Nephron (organoid): ENCODE measurements at regions not wholly inside any gene's neighbourhood (a gene's known extent, or its start where the extent isn't known, plus 50 kb on each side); places are given as distances from the start of the nearest gene placed in this dataset.
A peak's percentile ranks its signal among the peaks of the same experiment; 100 is the strongest.
"Not testable (repeated sequence)": the region's sequence is repeated elsewhere in the genome, so short reads cannot be mapped to it uniquely, and the experiment has no call there.

ENCODE experiments used
- H3K27ac Mint-ChIP-seq, 3 experiments: 2 replicates each; pipeline ENCODE4 v1.8.0; 2020; ENCODE audit warnings: mixed read lengths in 3 of 3, mild to moderate bottlenecking in 2 of 3, moderate library complexity in 1 of 3
- H3K27me3 Mint-ChIP-seq: 2 replicates; pipeline ENCODE4 v1.8.0; 2021; ENCODE audit warnings: low read depth, mild to moderate bottlenecking, moderate library complexity, mixed read lengths
- H3K36me3 Mint-ChIP-seq: 2 replicates; pipeline ENCODE4 v1.8.0; 2020; ENCODE audit warnings: low read depth, mixed read lengths
- H3K4me1 Mint-ChIP-seq: 2 replicates; pipeline ENCODE4 v1.8.0; 2020; ENCODE audit warnings: mixed read lengths
- H3K4me3 Mint-ChIP-seq, 3 experiments: 2 replicates each; pipeline ENCODE4 v1.8.0; 2020; ENCODE audit warnings: mild to moderate bottlenecking in 3 of 3, mixed read lengths in 3 of 3, moderate library complexity in 2 of 3
- H3K9me3 Mint-ChIP-seq: 2 replicates; pipeline ENCODE4 v1.8.0; 2020; ENCODE audit warnings: mixed read lengths
- CTCF ChIP-seq, 3 experiments: fragments of 200-600 bp; sonication (generic); IDR thresholded peaks; one replicate each; pipeline ENCODE4 v1.5.0; 2021; ENCODE audit warnings: antibody characterized with exemption in 3 of 3; ENCODE audit not compliant: unreplicated experiment in 3 of 3

- Mint-ChIP-seq H3K9me3 (no peaks in the 10 kb centered on the region), H3K27ac (peak overlapping the region in 1 of 3 experiments; percentile 4), H3K27me3 (no peaks in the 10 kb centered on the region), H3K4me1 (no peaks in the 10 kb centered on the region), H3K4me3 (no peak overlapping the region), H3K36me3 (no peaks in the 10 kb centered on the region)
- no peak for TF ChIP-seq CTCF (IDR thresholded peaks at IDR 0.05; ENCODE audit: unreplicated experiment in 3 of 3)
Observed at GRCh38 chr2:52622266-52622665, 1145.3 kb upstream of the CHAC2 start.

DNA sequence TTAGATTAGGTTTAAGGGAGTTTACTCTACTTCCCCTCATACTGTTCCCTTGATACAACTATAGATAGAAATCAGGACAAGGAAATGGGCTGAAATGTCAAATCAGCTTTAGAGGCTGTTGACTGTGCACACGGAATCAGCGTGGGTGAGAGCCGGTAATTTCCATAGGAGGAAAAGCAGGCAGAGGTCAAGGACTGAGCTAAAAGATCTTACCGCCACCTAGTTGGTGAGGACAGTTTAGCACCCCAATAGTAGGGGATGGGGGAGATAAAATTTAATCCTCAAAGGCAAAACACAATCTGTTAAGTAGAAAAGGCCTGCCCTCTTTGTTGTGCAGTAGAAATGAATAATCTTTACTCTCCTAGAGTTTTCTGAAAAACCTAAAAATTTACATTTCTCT, 1154.5 kb upstream of the CHAC2 start:
- TF ChIP-seq CTCF (IDR thresholded peaks at IDR 0.05; ENCODE audit: unreplicated experiment in 3 of 3) = peak in 1 of 3 experiments; percentile 10
- Mint-ChIP-seq H3K27me3 (no peaks in the 10 kb centered on the region), H3K27ac (no peak overlapping the region), H3K4me1 (no peaks in the 10 kb centered on the region), H3K9me3 (no peaks in the 10 kb centered on the region), H3K36me3 (no peaks in the 10 kb centered on the region), H3K4me3 (no peak overlapping the region)

- no peaks in the 10 kb centered on the region for H3K36me3 Mint-ChIP-seq
- no peak for TF ChIP-seq CTCF (IDR thresholded peaks at IDR 0.05; ENCODE audit: unreplicated experiment in 3 of 3)
- no peak overlapping the region for H3K27ac Mint-ChIP-seq
Observed at GRCh38 chr2:52611759-52612158, 1155.8 kb upstream of the CHAC2 start.

DNA sequence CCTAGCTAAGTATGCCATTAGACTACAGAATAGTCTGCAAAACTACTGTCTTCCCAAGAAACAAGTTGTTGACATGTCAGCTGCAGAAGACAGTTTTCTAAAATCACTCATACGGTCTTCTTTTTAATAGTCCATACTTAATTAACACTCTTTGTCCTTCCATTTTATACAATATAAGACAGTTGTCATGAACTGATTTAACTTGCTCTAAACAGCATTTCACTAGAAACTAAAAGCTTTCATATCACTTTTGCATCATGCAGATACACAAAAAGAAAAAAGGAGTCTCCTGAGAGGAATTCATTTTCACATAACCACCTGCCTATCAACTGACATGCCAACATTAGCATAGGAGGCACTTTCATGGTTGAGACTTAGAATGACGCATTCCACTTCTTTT, 1159.6 kb upstream of the CHAC2 start:
- Mint-ChIP-seq H3K4me1 (no peaks in the 10 kb centered on the region), H3K9me3 (peaks cover 5% of the 10 kb centered on the region), H3K27ac (no peak overlapping the region), H3K4me3 (no peak overlapping the region), H3K36me3 (no peaks in the 10 kb centered on the region), H3K27me3 (no peaks in the 10 kb centered on the region)
- no peak for TF ChIP-seq CTCF (IDR thresholded peaks at IDR 0.05; ENCODE audit: unreplicated experiment in 3 of 3)

More at GRCh38 chr2:52611759-52612158, 1155.8 kb upstream of the CHAC2 start:
- Mint-ChIP-seq H3K9me3 (no peaks in the 10 kb centered on the region), H3K4me1 (no peaks in the 10 kb centered on the region), H3K27me3 (no peaks in the 10 kb centered on the region), H3K4me3 (no peak overlapping the region)

- TF ChIP-seq CTCF (IDR thresholded peaks at IDR 0.05; ENCODE audit: unreplicated experiment in 3 of 3) = no peak
Observed at GRCh38 chr2:52597346-52597745, 1170.3 kb upstream of the CHAC2 start.

DNA sequence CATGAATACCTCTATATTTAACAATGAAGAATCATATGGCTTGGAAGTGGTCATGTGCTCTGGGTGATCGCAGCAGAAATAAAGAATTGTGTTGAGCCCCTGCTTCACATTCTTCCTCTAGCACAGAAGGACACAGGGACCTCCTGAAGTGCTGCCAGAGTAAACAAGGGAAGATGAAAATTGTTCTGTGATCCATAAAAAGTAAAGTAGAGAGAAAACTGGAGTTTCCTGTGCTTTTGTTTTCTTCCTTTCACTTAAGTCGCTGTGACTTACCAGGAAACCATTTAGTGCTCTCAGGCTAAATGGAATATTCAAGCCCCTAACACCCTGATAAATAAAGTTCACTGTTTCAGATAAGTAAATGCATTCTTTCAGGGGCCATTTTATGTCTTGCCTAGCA, 1173.6 kb upstream of the CHAC2 start:
- no peaks in the 10 kb centered on the region for H3K36me3 Mint-ChIP-seq
- H3K9me3 Mint-ChIP-seq = peaks cover 24% of the 10 kb centered on the region
- H3K4me1 Mint-ChIP-seq = peaks cover 14% of the 10 kb centered on the region
- H3K27me3 Mint-ChIP-seq = no peaks in the 10 kb centered on the region
- peak overlapping the region; percentile 76 to 90 (median 89) for H3K27ac Mint-ChIP-seq
- H3K4me3 Mint-ChIP-seq = no peak overlapping the region
- TF ChIP-seq CTCF (IDR thresholded peaks at IDR 0.05; ENCODE audit: unreplicated experiment in 3 of 3) = no peak

More at GRCh38 chr2:52597346-52597745, 1170.3 kb upstream of the CHAC2 start:
- no peaks in the 10 kb centered on the region for H3K9me3 Mint-ChIP-seq
- H3K4me3 Mint-ChIP-seq = no peak overlapping the region
- H3K36me3 Mint-ChIP-seq = no peaks in the 10 kb centered on the region
- H3K4me1 Mint-ChIP-seq = peaks cover 14% of the 10 kb centered on the region
- no peak overlapping the region for H3K27ac Mint-ChIP-seq
- H3K27me3 Mint-ChIP-seq = no peaks in the 10 kb centered on the region

DNA sequence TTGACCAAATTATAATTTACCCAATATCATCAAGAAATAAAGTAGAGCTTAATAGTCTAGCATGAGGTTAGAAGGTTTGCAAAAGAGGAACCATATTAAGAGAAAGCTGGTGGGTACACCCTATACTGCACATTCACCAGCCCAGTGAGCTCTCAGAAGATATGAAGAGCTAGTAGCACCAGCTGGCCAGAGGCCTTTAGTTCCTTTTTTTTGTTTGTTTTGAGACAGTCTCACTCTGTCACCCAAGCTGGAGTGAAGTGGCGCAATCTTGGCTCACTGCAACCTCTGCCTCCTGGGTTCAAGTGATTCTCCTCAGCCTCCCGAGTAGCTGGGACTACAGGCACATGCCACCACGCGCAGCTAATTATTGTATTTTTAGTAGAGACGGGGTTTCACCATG, 1183.5 kb upstream of the CHAC2 start:
- not testable (repeated sequence) for H3K36me3 Mint-ChIP-seq, H3K9me3 Mint-ChIP-seq, H3K4me1 Mint-ChIP-seq, H3K27me3 Mint-ChIP-seq, H3K4me3 Mint-ChIP-seq, H3K27ac Mint-ChIP-seq
